ENCODE measurements at regions not wholly inside any gene's neighbourhood (a gene's known extent, or its start where the extent isn't known, plus 50 kb on each side); places are given as distances from the start of the nearest gene placed in this dataset.

GRCh38 chr21:32135401-32136363 lies 143.2 kb downstream of the MIS18A start:
- no peak for TF ChIP-seq EZH2 (IDR thresholded peaks at IDR 0.05; ENCODE audit: insufficient read depth, poor library complexity, severe bottlenecking)
- TF ChIP-seq EZH2phosphoT487 (IDR thresholded peaks at IDR 0.05; ENCODE audit: insufficient read depth, low read depth): no peak
